ENCODE measurements at regions not wholly inside any gene's neighbourhood (a gene's known extent, or its start where the extent isn't known, plus 50 kb on each side); places are given as distances from the start of the nearest gene placed in this dataset.
"Not testable (repeated sequence)": the region's sequence is repeated elsewhere in the genome, so short reads cannot be mapped to it uniquely, and the experiment has no call there.

DNA sequence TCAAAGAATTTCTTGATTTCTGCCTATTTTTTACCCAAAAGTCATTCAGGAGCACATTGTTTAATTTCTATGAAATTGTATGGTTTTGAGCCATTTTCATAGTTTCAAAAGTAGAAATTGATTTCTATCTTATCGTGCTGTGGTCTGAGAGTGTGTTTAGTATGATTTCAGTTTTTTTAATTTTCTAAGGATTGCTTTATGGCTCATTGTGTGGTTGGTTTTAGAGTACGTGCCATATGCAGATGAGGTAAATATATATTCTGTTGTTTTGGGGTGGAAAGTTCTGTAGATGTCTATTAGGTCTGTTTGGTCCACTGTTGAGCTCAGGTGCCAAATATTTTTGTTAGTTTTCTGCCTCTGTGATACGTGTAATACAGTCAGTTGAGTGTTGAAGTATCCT, 487.1 kb upstream of the CBLB start:
- H3K36me3 Mint-ChIP-seq (ENCODE audit: low read depth, unreplicated experiment): no peaks in the 10 kb centered on the region
- TF ChIP-seq, protein P1, sequence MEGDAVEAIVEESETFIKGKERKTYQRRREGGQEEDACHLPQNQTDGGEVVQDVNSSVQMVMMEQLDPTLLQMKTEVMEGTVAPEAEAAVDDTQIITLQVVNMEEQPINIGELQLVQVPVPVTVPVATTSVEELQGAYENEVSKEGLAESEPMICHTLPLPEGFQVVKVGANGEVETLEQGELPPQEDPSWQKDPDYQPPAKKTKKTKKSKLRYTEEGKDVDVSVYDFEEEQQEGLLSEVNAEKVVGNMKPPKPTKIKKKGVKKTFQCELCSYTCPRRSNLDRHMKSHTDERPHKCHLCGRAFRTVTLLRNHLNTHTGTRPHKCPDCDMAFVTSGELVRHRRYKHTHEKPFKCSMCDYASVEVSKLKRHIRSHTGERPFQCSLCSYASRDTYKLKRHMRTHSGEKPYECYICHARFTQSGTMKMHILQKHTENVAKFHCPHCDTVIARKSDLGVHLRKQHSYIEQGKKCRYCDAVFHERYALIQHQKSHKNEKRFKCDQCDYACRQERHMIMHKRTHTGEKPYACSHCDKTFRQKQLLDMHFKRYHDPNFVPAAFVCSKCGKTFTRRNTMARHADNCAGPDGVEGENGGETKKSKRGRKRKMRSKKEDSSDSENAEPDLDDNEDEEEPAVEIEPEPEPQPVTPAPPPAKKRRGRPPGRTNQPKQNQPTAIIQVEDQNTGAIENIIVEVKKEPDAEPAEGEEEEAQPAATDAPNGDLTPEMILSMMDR (IDR thresholded peaks at IDR 0.05; ENCODE audit: unreplicated experiment): no peak
- H3K4me3 Mint-ChIP-seq (ENCODE audit: unreplicated experiment): no peak overlapping the region

GRCh38 chr3:106359692-106360091, 490.9 kb upstream of the CBLB start:
- H3K36me3 Mint-ChIP-seq (ENCODE audit: low read depth, unreplicated experiment): no peaks in the 10 kb centered on the region
- TF ChIP-seq, protein P1 (IDR thresholded peaks at IDR 0.05; ENCODE audit: unreplicated experiment): no peak

More for the DNA sequence above, 487.1 kb upstream of the CBLB start:
- no peak overlapping the region for H3K27ac Mint-ChIP-seq (ENCODE audit: unreplicated experiment)
- DNase-seq (ENCODE audit: low spot score): no peak
- H3K9me3 Mint-ChIP-seq (ENCODE audit: unreplicated experiment): no peaks in the 10 kb centered on the region
- peaks cover 5% of the 10 kb centered on the region for H3K4me1 Mint-ChIP-seq (ENCODE audit: unreplicated experiment)
- H3K27me3 Mint-ChIP-seq (ENCODE audit: unreplicated experiment): no peaks in the 10 kb centered on the region

DNA sequence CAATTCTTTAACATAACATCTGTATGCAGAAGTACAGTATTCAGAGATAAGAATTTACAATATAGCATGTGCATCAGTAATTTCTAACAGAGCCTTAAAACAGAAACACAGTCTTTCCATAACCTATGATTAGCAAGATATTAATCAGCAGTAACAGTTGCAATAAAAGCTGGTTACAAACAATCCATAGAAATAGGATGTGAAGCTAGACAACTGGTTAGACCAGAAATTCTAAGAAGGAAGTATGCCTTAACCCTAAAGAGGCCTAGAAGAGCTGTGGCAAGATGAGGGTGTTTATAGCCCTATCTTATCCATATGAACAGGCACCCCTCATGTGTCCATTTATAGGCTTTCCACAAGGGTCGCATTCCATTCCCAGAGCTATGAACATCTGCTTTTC, 492.1 kb upstream of the CBLB start:
- H3K27ac Mint-ChIP-seq (ENCODE audit: unreplicated experiment): not testable (repeated sequence)

More at GRCh38 chr3:106359692-106360091, 490.9 kb upstream of the CBLB start:
- no peak overlapping the region for H3K4me3 Mint-ChIP-seq (ENCODE audit: unreplicated experiment)
- no peak for DNase-seq (ENCODE audit: low spot score)
- H3K9me3 Mint-ChIP-seq (ENCODE audit: unreplicated experiment): no peaks in the 10 kb centered on the region
- no peaks in the 10 kb centered on the region for H3K27me3 Mint-ChIP-seq (ENCODE audit: unreplicated experiment)
- H3K27ac Mint-ChIP-seq (ENCODE audit: unreplicated experiment): no peak overlapping the region
- H3K4me1 Mint-ChIP-seq (ENCODE audit: unreplicated experiment): peaks cover 5% of the 10 kb centered on the region

DNA sequence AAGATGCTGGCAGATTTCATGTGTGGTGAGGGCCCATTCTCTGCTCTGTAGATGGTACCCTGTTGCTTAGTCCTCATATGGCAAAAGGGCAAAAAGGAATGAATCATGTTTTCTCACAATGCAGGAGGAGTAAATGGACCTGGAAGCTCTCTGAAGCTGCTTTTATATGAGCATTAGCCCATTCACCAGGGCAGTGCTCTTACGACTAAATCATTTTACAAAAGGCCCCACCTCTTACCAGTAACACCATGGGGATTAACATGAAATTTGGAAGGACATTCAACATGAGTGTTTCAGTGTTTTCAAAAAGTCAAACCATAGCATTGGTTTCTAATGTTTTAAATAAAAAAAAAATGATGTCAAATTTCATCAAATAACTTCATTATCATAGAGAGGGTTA, 495.7 kb upstream of the CBLB start:
- H3K36me3 Mint-ChIP-seq (ENCODE audit: low read depth, unreplicated experiment): no peaks in the 10 kb centered on the region
- no peaks in the 10 kb centered on the region for H3K27me3 Mint-ChIP-seq (ENCODE audit: unreplicated experiment)
- no peaks in the 10 kb centered on the region for H3K9me3 Mint-ChIP-seq (ENCODE audit: unreplicated experiment)
- H3K27ac Mint-ChIP-seq (ENCODE audit: unreplicated experiment): no peak overlapping the region
- no peak overlapping the region for H3K4me3 Mint-ChIP-seq (ENCODE audit: unreplicated experiment)
- H3K4me1 Mint-ChIP-seq (ENCODE audit: unreplicated experiment): no peaks in the 10 kb centered on the region
- TF ChIP-seq, protein P1 (IDR thresholded peaks at IDR 0.05; ENCODE audit: unreplicated experiment): no peak
- DNase-seq (ENCODE audit: low spot score): no peak

More for the DNA sequence above, 492.1 kb upstream of the CBLB start:
- DNase-seq (ENCODE audit: low spot score); H3K4me1 Mint-ChIP-seq (ENCODE audit: unreplicated experiment); H3K9me3 Mint-ChIP-seq (ENCODE audit: unreplicated experiment); H3K36me3 Mint-ChIP-seq (ENCODE audit: low read depth, unreplicated experiment); H3K27me3 Mint-ChIP-seq (ENCODE audit: unreplicated experiment); H3K4me3 Mint-ChIP-seq (ENCODE audit: unreplicated experiment): not testable (repeated sequence)

DNA sequence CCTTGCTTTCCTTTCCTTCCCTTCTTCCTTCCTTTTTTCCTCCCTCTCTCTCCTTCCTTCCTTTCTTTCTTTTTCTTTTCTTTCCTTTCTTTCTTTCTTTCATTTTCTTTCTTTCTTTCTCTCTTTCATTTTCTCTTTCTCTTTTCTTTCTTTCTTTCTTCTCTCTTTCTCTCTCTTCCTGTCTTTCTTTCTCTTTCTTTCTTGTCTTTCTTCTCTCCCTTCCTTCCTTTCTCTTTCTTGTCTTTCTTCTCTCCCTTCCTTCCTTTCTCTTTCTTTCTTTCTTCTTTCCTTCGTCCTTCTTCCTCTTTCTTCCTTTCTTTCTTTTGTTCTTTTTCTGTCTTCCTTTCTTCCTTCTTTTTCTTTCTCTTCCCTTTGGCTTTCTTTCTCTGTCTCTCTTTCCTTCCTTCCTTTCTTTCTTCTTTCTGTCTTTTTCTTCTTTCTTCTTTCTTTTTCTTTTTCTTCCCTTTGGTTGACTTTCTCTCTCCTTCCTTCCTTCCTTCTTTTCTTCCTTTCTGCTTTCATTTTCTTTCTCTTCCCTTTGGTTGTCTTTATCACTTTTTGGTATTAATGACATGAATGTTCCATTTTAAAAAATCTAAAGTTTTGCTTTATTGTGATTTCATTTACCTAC, 496.4 kb upstream of the CBLB start:
- no peak for DNase-seq (ENCODE audit: low spot score)
- H3K4me1 Mint-ChIP-seq (ENCODE audit: unreplicated experiment): no peaks in the 10 kb centered on the region
- no peaks in the 10 kb centered on the region for H3K9me3 Mint-ChIP-seq (ENCODE audit: unreplicated experiment)
- no peak overlapping the region for H3K4me3 Mint-ChIP-seq (ENCODE audit: unreplicated experiment)
- no peak overlapping the region for H3K27ac Mint-ChIP-seq (ENCODE audit: unreplicated experiment)
- TF ChIP-seq, protein P1 (IDR thresholded peaks at IDR 0.05; ENCODE audit: unreplicated experiment): no peak
- no peaks in the 10 kb centered on the region for H3K36me3 Mint-ChIP-seq (ENCODE audit: low read depth, unreplicated experiment)
- no peaks in the 10 kb centered on the region for H3K27me3 Mint-ChIP-seq (ENCODE audit: unreplicated experiment)

Data from endothelial cell (in vitro differentiated cells).